H9 (cell line): ENCODE measurements at regions not wholly inside any gene's neighbourhood (a gene's known extent, or its start where the extent isn't known, plus 50 kb on each side); places are given as distances from the start of the nearest gene placed in this dataset.

Experiments used
- DNase-seq: peaks from one replicate; pipeline ENCODE4 v3.0.0-alpha.2; 2017
- H2AFZ ChIP-seq: one replicate; pipeline ENCODE4 v1.6.1; 2013; ENCODE audit warnings: mild to moderate bottlenecking, low read length, control low read depth, moderate library complexity
- H2AK5ac ChIP-seq: 2 replicates; pipeline ENCODE4 v1.6.1; 2013; ENCODE audit warnings: low read length, control low read depth, mixed read lengths; ENCODE audit not compliant: insufficient read length
- H2BK120ac ChIP-seq: one replicate; pipeline ENCODE4 v1.6.1; 2013; ENCODE audit warnings: low read depth, mild to moderate bottlenecking, low read length, control low read depth, inconsistent platforms; ENCODE audit not compliant: poor library complexity, severe bottlenecking
- H2BK12ac ChIP-seq: 2 replicates; pipeline ENCODE4 v1.6.1; 2013; ENCODE audit warnings: low read length, control low read depth, mixed read lengths, low read depth; ENCODE audit not compliant: insufficient read length
- H2BK15ac ChIP-seq: 2 replicates; pipeline ENCODE4 v1.6.1; 2013; ENCODE audit warnings: low read depth, low read length, control low read depth
- H2BK20ac ChIP-seq: one replicate; pipeline ENCODE4 v1.6.1; 2013; ENCODE audit warnings: low read depth, mild to moderate bottlenecking, low read length, control low read depth, inconsistent platforms; ENCODE audit not compliant: poor library complexity, severe bottlenecking
- H2BK5ac ChIP-seq: 2 replicates; pipeline ENCODE4 v1.6.1; 2013; ENCODE audit warnings: low read length, control low read depth, mixed read lengths; ENCODE audit not compliant: insufficient read length
- H3K14ac ChIP-seq: 2 replicates; pipeline ENCODE4 v1.6.1; 2013; ENCODE audit warnings: low read length, control low read depth; ENCODE audit not compliant: insufficient read depth
- H3K18ac ChIP-seq: 2 replicates; pipeline ENCODE4 v1.6.1; 2013; ENCODE audit warnings: low read depth, mild to moderate bottlenecking, mixed read lengths, low read length, control low read depth; ENCODE audit not compliant: insufficient read length
- H3K23ac ChIP-seq: 2 replicates; pipeline ENCODE4 v1.6.1; 2013; ENCODE audit warnings: low read length, control low read depth, mixed read lengths, low read depth; ENCODE audit not compliant: insufficient read length
- H3K23me2 ChIP-seq: 2 replicates; pipeline ENCODE4 v1.6.1; 2013; ENCODE audit warnings: low read depth, mild to moderate bottlenecking, mixed read lengths, low read length, control low read depth; ENCODE audit not compliant: insufficient read length, poor library complexity, severe bottlenecking
- H3K27ac ChIP-seq: 2 replicates; pipeline ENCODE4 v1.5.1; 2013; ENCODE audit warnings: low read length, control low read depth, mixed read lengths, low read depth; ENCODE audit not compliant: insufficient read length
- H3K27me3 ChIP-seq: 2 replicates; pipeline ENCODE4 v1.6.1; 2013; ENCODE audit warnings: low read length, control low read depth, inconsistent platforms; ENCODE audit not compliant: insufficient read depth
- H3K4ac ChIP-seq: 2 replicates; pipeline ENCODE4 v1.6.1; 2013; ENCODE audit warnings: low read depth, mild to moderate bottlenecking, control low read depth, inconsistent platforms, low read length, moderate library complexity
- H3K4me1 ChIP-seq: 2 replicates; pipeline ENCODE4 v1.6.1; 2013; ENCODE audit warnings: low read length, control low read depth, inconsistent platforms; ENCODE audit not compliant: insufficient read depth
- H3K4me2 ChIP-seq: 2 replicates; pipeline ENCODE4 v1.6.1; 2013; ENCODE audit warnings: low read length, control low read depth, mixed read lengths; ENCODE audit not compliant: insufficient read length, insufficient read depth
- H3K56ac ChIP-seq: 2 replicates; pipeline ENCODE4 v1.6.1; 2013; ENCODE audit warnings: low read depth, mild to moderate bottlenecking, mixed read lengths, low read length, control low read depth; ENCODE audit not compliant: insufficient read length
- H3K79me1 ChIP-seq: 2 replicates; pipeline ENCODE4 v1.6.1; 2013; ENCODE audit warnings: low read depth, mild to moderate bottlenecking, moderate library complexity, low read length, control low read depth, inconsistent platforms; ENCODE audit not compliant: insufficient read depth, poor library complexity, severe bottlenecking
- H3K79me2 ChIP-seq: 2 replicates; pipeline ENCODE4 v1.6.1; 2013; ENCODE audit warnings: low read length, control low read depth, inconsistent platforms; ENCODE audit not compliant: insufficient read depth
- H3K9ac ChIP-seq: 2 replicates; pipeline ENCODE4 v1.6.1; 2013; ENCODE audit warnings: low read length, control low read depth, mixed read lengths; ENCODE audit not compliant: insufficient read length; ENCODE audit errors: extremely low read depth
- H3K9me3 ChIP-seq: one replicate; pipeline ENCODE4 v1.6.1; 2013; ENCODE audit warnings: low read depth, low read length, inconsistent platforms; ENCODE audit not compliant: control insufficient read depth
- H3T11ph ChIP-seq: one replicate; pipeline ENCODE4 v1.6.1; 2013; ENCODE audit warnings: mild to moderate bottlenecking, low read length, control low read depth, inconsistent platforms
- H4K20me1 ChIP-seq: one replicate; pipeline ENCODE4 v1.6.1; 2013; ENCODE audit not compliant: control insufficient read depth, insufficient read length, insufficient read depth
- H4K5ac ChIP-seq: 2 replicates; pipeline ENCODE4 v1.6.1; 2013; ENCODE audit warnings: low read depth, mild to moderate bottlenecking, mixed read lengths, low read length, control low read depth; ENCODE audit not compliant: insufficient read length
- H4K8ac ChIP-seq: replicated peaks from 2 replicates; pipeline ENCODE4 v1.6.1; 2013; ENCODE audit warnings: low read length, control low read depth, mixed read lengths, low read depth; ENCODE audit not compliant: insufficient read length
- H4K91ac ChIP-seq: 2 replicates; pipeline ENCODE4 v1.6.1; 2013; ENCODE audit warnings: low read depth, mild to moderate bottlenecking, moderate library complexity, mixed read lengths, low read length, control low read depth; ENCODE audit not compliant: insufficient read length
- H3K27ac Mint-ChIP-seq, 3 experiments: 2 replicates in 2 of 3; 3 replicates in 1 of 3; pipeline ENCODE4 v1.8.0; 2020 to 2021; ENCODE audit warnings: mixed read lengths in 3 of 3, mild to moderate bottlenecking in 1 of 3, moderate library complexity in 1 of 3
- H3K27me3 Mint-ChIP-seq: 2 replicates; pipeline ENCODE4 v1.8.0; 2021; ENCODE audit warnings: low read depth, mild to moderate bottlenecking, moderate library complexity, mixed read lengths
- H3K36me3 Mint-ChIP-seq, 3 experiments: 2 replicates in 2 of 3; 3 replicates in 1 of 3; pipeline ENCODE4 v1.8.0; 2020 to 2021; ENCODE audit warnings: low read depth in 3 of 3, mixed read lengths in 3 of 3; ENCODE audit not compliant: insufficient read depth in 1 of 3
- H3K4me1 Mint-ChIP-seq, 2 experiments: 2 replicates each; pipeline ENCODE4 v1.8.0; 2020; ENCODE audit warnings: mixed read lengths in 2 of 2
- H3K4me3 Mint-ChIP-seq, 2 experiments: 2 replicates in 1 of 2; 3 replicates in 1 of 2; pipeline ENCODE4 v1.8.0; 2020 to 2021; ENCODE audit warnings: mild to moderate bottlenecking in 2 of 2, mixed read lengths in 2 of 2, moderate library complexity in 1 of 2
- H3K9me3 Mint-ChIP-seq, 2 experiments: 2 replicates in 1 of 2; 3 replicates in 1 of 2; pipeline ENCODE4 v1.8.0; 2020; ENCODE audit warnings: mild to moderate bottlenecking in 2 of 2, mixed read lengths in 2 of 2, moderate library complexity in 1 of 2
- WGBS: extraction: QIAGEN DNeasy Blood & Tissue Kit; methylation state at CpG from one replicate; pipeline ENCODE4 v1.1.7; 2013; ENCODE audit warnings: missing lambda C conversion rate, low lambda C conversion rate, mixed read lengths; ENCODE audit not compliant: insufficient read length; ENCODE audit errors: extremely low coverage; 5-methylcytosine and 5-hydroxymethylcytosine counted together
- TF ChIP-seq, protein P1 (sequence below): fragments of 200-600 bp; sonication (generic); conservative IDR thresholded peaks from 3 replicates; pipeline ENCODE4 v1.8.0; 2021; ENCODE audit warnings: antibody characterized with exemption, mild to moderate bottlenecking

DNA sequence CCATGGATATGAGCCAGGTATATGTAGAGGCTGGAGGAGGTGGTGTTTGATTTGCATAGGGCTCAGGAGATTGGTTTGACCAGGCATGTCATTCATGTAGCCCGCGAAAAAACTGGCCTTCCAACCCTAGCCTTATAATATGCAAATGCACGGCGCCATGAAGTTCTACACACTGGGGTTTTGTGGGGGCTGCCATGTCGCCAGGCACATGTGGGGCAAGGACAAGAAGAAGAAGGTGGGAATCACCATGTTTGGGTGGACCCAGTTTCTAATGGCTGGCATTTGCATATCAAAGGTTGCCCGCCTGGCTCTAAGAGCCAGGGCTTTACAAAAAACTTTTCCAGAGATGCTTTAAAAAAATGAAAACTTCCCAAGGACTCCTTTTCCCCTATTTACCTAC is 1251.0 kb downstream of the PCDH18 start:
- Histone ChIP-seq H3K9ac (no peak overlapping the region), H2BK120ac (no peak overlapping the region), H2BK12ac (no peak overlapping the region), H3K4me2 (peak overlapping the region; percentile 37), H3K27ac (no peak overlapping the region), H3K4me1 (peaks cover 9% of the 10 kb centered on the region; the same call in 1 of the 2 replicates), H3K23ac (no peak overlapping the region), H3K27me3 (no peaks in the 10 kb centered on the region), H4K91ac (no peak overlapping the region), H2AK5ac (no peak overlapping the region), H3K4ac (no peak overlapping the region), H3K56ac (no peak overlapping the region), H3K9me3 (no peaks in the 10 kb centered on the region), H3T11ph (no peak overlapping the region), H4K8ac (no peak overlapping the region), H3K79me2 (no peaks in the 10 kb centered on the region), H2BK20ac (no peak overlapping the region), H3K79me1 (no peaks in the 10 kb centered on the region), H4K5ac (no peak overlapping the region), H4K20me1 (no peaks in the 10 kb centered on the region), H2BK5ac (no peak overlapping the region), H2BK15ac (no peak overlapping the region), H3K14ac (no peak overlapping the region), H3K23me2 (no peaks in the 10 kb centered on the region), H3K18ac (no peak overlapping the region), H2AFZ (no peak overlapping the region)
- Mint-ChIP-seq H3K4me3 (peak overlapping the region; percentile 28; a peak in 4 of 5 replicates), H3K27me3 (no peaks in the 10 kb centered on the region), H3K4me1 (peaks cover 51 to 54% of the 10 kb centered on the region in 2 experiments), H3K9me3 (peaks cover 0 to 2% of the 10 kb centered on the region in 2 experiments; a peak in 4 of 5 replicates), H3K27ac (peak overlapping the region; percentile 74 to 98 (median 97); a peak in 6 of 7 replicates), H3K36me3 (peaks cover 3 to 16% (median 6%) of the 10 kb centered on the region in 3 experiments; a peak in 5 of 7 replicates)
- WGBS: no CpG with 5 or more reads among the region's 6 CpGs
- peak; percentile 34 for DNase-seq
- TF ChIP-seq, protein P1, sequence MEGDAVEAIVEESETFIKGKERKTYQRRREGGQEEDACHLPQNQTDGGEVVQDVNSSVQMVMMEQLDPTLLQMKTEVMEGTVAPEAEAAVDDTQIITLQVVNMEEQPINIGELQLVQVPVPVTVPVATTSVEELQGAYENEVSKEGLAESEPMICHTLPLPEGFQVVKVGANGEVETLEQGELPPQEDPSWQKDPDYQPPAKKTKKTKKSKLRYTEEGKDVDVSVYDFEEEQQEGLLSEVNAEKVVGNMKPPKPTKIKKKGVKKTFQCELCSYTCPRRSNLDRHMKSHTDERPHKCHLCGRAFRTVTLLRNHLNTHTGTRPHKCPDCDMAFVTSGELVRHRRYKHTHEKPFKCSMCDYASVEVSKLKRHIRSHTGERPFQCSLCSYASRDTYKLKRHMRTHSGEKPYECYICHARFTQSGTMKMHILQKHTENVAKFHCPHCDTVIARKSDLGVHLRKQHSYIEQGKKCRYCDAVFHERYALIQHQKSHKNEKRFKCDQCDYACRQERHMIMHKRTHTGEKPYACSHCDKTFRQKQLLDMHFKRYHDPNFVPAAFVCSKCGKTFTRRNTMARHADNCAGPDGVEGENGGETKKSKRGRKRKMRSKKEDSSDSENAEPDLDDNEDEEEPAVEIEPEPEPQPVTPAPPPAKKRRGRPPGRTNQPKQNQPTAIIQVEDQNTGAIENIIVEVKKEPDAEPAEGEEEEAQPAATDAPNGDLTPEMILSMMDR: no peak
